GM19328 (cell line): ENCODE measurements at regions not wholly inside any gene's neighbourhood (a gene's known extent, or its start where the extent isn't known, plus 50 kb on each side); places are given as distances from the start of the nearest gene placed in this dataset.

Source experiments
- ATAC-seq: cut with Tn5 transposase; IDR thresholded peaks from one replicate; pipeline ENCODE4 v1.9.1; 2021; ENCODE audit warnings: mild to moderate bottlenecking, moderate library complexity; ENCODE audit not compliant: unreplicated experiment

DNA sequence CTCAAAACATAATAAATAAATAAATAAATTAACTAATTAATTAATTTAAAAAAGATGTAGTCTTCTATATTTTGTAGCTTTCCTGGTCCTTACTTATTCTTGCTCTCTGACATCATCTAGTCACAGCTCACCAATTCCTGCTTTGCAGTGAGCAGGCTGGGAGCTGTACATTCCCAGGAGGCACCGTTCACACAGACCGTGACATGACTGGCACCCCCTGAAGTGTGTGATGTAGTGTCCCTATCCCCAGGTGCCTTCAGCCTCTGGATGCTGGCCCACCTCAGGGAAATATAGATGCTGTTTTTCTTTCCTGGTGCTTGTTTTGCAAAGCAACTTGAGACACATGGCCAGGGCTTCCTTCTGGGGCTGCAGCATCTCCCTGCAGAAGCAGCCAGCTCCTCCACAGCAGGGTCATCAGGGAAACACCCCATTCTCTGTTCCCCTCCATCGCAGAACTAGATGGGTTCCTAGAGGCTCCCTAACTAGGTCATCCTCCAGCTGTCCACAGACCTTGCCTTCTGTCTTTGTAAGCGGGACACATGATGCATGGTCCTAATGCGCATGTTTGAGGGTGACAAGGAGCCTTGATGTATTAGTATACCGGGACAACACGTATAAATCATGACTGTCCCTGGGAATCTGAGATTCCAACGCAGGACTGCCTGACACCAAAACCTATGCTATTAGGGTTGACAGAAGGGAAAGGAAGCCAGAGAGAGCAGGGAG is 76.4 kb downstream of the RHOB start:
- ATAC-seq = no peak

DNA sequence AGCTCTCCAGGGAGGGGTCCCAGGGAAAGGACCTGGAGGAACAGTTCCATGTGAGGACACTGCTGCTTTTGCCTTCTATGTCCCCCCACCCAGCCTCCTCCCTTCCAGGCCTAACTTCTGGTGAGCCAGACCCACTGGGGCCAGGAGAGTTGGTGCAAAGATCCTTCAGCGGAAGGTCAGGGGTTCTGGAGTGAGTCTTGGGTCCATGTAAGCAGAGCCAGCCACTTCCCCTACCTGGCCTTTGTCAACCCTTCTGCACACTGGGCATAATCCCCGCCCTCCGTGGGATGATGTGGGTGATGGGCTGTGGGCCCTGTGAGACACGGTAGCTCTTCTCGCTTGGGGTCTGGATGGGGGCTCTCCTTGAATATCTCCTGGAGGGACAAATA is 76.9 kb downstream of the RHOB start:
- no peak for ATAC-seq

DNA sequence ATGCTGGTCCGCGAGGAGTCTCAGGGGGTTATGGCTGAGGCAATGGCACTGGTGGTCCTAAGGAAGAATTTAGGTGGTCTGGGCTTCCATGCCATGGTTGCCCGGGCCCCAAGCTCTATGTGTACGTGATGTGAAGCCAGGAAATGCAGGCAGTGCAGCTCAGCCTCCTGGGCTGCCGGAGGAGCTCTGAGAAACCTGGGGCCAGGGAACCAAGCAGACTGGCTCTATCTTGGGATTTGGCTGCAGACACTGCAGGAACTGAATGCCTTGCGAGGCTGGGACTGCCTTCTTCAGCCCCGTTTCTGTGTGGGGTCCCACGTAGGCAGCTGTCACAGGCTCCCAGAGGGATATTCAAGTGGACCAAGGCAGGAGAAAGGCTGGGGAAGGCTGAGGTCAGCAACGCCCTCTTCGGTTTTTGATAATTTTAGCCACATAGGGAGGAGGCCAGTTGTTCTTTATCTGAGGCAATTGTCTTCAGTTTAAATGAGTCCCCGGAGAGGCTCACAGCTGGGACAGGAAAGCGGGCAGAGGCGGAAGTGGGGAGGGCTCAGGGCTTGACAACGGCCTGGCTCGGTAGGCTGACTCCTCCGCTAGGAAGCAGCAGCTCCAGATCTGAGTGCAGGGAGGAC is 77.7 kb downstream of the RHOB start:
- peak; percentile 83 for ATAC-seq

DNA sequence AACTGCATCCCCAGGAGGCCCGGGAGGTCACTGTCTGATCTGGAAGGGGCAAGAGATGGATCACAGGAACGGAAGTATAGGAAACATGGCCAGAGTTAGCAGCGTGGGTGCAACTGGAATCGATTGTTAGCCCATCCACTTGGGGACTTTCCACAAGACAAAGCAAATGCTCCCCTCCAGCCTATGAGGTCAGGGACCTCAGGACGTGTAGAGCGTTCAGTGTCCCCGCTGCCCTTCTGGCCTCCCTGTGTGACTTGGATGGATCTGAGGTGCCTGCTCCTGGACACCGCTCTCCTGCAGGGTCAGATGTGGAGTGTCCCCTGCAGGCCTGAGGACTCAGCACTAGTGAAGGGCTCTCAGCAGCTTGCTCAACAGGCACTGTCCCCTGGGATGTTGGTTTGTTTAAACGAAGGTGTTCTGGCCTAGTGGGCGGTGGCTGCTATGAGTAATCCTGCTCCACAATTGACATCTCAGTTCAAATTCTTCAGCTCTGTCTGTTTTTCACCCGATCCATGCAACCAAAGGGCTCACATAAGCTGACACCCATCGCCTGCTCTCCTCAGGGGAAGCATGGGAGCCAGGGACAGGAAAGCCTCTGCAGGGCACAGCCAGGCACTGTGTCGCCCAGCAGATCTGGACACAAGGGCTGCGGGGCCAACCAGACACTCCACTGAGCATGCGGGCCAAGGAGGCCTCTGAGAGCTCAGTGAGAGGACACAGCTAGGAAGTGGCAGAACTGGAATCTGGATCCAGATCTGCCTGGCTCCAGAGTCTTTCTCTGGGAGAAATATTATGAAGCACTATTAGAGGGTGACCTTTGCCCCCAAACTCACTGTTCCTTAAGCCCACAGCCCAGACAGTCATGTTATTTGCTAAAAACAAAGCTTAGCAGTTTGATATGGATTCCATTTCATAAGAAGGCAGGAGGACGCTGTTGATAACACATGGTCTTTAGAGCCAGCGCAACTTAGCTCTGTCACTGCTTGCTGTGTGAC is 78.5 kb downstream of the RHOB start:
- peak; percentile 80 for ATAC-seq

DNA sequence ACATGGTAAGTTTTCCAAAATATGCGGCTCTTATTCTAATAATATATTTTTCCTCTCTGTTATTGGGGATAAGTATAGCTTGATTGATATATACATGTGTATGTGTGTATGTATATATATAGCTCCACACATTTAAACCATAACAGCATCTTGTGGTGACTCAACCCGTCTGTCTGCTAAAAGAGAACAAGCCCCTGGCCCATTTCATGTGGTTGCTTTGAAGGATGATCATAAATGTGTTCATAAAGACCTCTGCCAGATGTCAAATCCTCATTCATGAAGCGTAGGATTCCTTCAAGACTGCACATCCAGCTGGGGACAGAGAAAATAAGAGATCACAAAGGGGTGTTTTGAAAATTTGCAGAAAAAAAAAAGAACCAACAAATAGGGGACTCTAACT is 79.3 kb downstream of the RHOB start:
- no peak for ATAC-seq

DNA sequence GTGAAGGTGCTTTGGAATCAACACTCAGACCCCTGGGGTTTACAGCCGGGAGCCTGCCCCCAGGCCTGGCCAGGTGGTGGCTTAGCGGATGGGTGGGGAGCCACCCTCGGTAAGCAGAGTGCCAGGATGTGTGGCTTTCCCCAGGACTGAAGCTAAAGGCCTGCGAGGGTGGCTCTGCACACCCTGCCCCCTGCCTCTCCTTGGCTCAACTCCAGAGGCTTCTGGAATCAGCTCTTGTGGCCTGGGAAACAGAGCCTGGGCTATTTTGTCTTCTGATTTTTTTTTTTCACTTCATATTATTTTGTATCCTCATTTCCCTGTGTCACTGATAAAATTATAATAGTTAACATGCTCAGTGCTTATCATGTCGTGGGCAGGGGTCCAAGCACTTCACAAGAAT is 79.8 kb downstream of the RHOB start:
- ATAC-seq = no peak

DNA sequence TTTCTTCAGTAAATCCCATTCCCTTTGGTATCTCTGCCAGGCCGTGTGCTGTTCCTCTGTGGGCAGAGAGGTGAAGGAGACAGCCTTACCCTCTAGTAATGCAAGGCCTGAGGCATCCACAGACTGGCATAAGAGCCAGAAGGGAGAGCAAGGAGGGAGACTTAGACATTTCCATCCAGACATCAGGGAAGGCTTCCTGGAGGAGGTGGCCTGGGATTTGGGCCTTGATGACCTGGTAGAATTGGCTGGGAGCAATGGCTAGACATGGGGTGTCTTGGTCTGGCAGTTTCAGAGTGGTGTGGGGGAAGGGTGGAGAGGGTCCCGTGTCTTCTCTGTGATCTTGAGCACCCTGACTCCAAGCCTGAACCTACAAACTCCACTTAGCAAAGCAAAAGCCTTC is 81.8 kb downstream of the RHOB start:
- ATAC-seq = no peak

DNA sequence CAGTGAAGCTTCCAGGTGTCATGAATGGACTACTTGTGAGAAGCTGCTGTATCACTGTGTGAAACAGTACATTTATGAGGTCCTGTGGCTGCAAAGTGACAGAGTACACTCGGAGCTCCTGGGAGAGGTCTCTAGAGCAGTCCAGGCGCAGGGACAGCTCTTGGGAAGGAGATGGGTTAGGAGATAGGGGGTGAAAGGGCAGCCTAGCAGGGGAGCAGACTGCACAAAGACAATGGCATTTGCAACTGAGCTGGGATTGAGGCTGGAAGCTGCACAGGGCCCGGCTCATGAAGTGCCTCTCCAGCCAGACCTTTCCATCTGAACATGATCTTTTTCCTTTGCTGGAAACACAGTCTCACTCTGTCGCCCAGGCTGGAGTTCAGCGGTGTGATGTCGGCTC is 83.6 kb downstream of the RHOB start:
- ATAC-seq = no peak

DNA sequence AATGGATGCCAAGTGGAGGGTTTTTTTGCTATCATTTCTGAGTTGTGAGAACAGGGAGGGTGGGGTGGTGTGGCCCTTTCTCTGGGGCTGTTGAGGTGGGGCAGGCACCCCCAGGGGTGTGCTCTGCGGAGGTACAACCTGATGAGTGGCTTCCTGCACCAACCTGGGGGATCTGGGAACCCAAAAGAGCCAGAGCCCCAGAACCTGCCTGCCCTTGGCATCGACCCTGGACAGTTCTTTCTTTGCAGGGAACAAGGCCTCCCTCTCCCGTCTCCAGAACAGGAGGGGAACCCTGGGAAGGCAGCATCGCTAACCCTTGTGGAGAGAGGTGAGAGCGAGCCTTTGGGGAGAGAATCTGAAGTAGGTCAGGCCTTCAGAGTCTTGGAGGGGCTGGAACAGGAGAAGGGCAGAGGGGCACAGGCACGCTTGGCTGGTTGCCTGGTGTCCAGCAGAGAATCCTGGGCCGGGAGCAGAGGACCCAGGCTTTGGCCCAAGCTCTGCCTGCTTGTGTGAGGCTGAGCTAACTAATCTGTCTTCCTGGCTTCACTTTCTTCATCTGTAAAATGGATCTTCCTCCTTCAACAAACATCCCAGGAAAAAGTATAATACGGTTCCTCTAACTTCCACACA is 84.9 kb downstream of the RHOB start:
- ATAC-seq = no peak

DNA sequence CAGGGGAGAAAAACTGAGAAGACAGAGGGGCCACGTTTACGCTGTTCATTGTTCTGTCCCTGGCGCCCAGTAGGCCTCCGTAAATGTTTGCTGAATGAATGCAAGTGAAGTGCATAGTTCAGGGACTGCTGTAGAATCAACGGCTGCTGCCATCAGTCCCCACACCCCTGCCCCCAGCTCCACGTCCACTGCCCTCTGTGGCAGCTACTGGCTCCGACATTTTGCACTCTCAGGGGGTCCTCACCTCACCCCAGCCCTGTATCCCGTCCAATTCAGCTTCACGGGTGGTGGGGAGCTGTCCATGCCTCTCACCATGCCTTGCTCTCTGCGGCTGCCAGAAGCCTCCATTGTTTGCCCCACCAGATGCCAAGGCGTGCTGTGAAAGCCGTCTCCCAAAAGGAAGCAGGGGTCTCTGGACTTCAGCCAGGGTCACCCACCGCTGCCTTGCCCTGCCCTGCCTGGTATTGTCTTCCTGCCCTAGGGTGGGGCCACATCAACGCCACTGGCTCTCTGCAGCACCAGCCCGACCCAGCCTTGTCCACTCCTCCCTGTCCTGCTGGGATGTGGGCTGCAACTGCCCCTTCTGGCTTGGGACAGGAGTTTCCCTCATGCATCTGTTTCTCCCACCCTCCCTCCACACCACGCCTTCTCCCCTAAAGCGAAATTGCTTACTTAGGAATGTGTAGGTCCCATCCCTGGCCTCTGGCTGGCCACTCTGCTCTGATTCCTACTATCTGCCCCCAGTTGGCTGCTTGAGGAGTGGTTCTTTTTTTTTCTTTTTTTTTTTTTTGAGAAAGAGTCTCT is 86.0 kb downstream of the RHOB start:
- no peak for ATAC-seq

DNA sequence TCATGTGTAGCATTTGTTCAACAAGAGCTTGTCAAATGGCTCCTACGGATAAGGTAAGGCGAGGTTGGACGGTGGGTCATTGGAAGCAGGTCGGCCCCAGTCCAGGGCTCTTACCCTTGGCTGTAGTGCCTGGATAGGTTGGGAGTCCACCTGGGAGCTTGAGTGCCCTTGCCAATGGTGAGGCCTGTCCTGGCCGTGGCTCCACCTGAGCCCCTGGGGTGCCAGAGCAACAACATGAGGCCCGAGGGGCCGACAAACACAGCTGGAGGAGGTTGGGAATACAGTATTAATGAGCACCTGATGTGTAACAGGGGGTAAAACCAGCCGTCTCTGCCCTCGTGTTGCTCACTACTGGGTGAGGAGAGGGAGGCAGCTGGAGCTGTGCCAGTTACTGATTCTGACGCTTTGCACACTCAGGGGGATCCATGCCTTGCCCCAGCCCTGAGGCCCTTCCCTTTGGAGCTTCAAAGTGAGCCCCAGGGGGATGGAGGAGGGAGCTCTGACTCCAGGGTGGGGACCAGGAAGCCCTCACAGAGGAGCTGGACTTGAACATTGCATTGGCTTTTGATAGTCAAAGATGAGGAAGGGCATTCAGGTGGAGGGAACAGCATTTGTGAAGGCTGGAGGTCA is 87.2 kb downstream of the RHOB start:
- no peak for ATAC-seq

DNA sequence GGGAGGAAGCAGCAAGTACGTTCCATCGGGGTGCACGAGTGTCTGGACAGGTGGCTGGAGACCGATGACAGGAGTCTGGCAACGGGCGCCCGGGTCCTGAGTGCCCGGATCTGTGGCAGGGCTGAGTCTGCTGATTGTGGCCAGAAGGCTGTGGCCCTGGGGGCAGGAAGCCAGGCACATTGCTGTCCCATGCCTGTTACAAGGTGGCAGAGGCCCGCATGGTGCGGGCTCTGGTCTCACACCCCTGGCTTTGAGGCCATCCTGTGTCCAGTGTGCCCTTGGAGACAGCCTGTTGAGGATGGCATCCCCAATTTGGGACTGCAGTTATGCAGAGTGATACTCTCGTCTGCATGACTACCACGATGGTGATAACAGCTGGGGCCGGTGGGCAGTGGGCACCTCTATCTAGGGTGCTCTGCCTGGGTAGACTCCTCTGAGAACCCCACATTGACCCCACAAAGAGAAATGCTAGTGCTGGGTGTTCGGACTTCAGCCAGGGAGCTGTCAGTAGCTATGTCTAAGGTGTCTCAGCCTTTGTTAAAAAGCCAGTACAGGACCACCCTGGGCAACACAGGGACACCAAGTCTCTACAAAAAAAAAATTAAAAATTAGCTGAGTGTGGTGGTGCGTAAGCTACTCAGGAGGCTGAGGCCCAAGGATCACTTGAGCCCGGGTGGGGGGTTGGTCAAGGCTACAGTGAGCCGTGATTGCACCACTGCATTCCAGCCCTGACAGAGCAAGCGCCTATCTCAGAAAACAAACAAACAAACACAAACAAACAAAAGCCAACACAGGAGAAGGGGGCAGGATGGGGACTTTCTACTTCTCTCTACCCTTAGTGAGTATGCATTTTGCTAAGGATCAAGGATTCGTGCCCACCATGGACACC is 88.3 kb downstream of the RHOB start:
- ATAC-seq = no peak

DNA sequence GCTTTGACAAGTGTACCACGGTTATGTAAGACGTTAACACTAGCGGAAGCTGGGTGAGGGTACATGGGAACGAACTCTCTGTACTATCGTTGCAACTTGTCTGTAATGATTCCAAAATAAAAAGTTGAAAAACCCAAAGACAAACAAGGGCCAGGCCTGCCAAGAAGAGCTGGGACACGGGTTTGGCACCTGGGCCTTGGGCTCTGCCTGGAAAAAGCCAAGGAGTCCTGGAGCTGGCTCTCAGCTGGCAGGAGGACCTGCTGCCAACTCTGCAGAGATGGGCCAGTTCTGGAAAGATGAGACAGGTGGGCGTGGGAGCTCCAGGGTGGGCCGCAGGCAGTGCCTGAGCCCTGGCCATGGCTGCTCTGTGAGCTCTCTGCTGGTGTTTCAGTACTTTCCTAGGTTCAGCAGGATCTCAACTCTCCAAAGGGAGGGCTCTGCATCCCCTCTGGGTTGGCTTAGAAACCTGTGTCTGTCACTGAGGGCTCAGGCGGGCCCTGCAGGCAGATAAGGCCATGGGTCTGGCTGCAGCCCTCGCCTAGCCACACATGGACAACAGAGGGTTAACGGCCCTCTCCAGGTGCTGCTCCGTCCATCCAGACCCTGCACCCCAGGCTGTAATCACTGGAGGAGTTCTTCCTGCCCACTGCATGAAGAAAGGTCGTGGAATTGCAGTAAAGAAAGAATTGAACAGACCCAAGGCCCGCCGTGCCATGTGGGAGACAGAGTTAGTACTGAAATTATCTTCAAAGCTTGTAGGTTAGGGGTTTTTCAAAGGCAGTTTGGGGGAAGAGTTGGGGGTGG is 89.9 kb downstream of the RHOB start:
- no peak for ATAC-seq

DNA sequence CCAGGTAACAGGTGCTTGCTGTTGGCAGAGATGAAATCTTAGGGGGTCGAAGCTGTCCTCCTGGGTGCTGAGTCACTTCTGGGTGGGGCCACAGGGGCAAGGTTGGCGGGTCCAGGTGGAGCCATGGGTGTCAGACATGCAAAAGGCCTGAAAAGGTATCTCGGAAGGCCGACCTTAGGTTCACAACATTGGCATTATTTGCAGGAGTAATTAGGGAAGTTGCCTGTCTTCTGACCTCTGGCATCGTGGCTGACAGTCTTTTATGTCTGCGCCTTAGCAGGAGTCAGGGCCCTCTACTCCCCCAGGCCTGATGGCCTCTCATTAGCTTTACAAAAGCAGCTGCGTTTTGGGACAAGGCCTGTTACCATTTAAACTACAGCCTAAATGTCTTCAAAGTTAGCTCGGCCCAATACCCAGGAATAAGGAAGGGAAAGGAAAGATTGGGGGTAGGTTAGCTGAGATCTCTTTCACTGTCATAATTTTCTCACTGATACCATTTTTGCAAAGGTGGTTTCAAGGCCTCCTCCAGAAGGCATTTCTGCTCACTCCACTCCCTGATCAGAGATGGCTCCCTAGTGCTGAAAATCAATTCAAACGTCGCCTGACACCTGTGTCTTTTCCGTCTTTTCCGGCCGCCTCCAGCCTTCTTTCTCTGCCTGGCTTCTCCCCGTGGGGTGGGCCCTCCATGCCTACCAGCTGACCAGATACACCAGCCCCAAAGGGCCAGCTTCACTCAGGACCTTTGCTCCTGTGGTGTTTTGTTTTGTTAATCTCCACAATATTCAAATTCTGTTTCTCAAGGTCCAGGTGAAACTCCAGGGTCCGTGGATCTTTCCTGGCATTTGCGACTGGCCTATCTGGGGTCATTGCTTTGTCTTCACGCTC is 90.8 kb downstream of the RHOB start:
- ATAC-seq = no peak

DNA sequence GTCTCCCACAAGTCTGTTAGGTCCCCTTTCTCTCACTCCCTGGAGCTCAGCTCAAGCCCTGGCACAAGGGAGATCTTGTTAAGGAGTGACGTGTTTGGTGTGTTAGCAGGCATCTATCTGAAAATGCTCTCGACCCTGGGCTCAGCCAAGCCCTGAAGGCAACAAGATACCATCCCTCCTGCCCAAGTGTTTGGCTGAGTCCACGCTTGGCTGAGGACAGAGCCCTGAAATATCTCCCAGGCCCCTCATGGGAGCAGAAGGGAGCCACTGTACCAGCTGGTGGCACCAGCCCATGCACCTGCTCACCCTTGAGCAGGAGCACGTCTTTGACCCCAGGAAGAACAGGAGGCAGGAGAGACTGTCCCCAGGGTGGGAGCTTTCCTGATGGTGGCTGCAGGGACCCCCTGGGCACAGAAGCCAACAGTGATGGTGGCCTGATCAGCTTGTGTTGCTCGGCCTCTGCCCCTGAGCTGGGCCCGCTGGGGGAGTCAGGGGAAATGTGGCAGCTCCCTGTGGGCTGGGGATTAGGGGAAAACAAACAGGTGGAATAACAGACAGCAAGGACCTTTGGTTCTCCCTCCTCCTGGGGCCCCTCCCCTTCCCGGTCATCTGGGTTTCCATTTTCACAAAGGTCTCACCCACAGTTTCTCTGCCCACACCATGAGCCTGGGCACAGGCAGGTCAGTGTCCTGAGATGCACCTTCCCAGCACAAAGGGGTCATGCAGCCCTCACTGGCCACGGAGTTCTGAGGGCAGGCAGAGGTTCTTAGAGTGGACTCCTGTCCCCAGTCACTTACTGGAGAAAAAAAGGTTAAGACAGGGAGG is 91.6 kb downstream of the RHOB start:
- no peak for ATAC-seq

DNA sequence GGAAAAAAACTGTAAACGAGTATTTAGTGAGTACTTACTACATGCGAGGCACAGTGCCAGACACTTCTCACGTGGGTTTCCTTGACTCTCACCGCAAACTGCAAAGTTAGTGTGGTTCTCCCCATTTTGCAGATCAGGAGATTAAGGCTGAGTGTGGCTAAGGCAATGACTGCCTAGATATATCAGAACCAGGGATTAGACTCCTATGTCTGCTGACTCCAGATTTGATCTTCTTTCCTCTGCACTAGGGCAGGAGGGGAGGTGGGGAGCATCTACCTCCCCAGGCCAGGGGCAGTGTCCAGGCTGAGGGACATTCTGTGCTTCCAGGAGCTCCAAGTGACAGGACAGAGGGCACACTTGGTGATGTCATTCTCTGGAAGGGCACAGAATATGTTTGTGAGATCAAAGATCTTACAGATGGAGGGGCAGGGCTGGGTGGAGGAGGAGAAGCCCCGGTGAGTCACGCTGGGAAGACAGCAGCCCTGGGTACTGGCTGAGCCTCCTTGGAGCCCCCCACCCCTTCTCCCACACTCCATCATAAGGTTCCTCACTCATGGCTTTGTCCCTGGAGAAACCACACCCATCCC is 92.4 kb downstream of the RHOB start:
- ATAC-seq = no peak
